NB4 (cell line): ENCODE measurements at regions not wholly inside any gene's neighbourhood (a gene's known extent, or its start where the extent isn't known, plus 50 kb on each side); places are given as distances from the start of the nearest gene placed in this dataset.
A peak's percentile ranks its signal among the peaks of the same experiment; 100 is the strongest.

ENCODE experiments used
- DNase-seq: peaks from one replicate; pipeline ENCODE4 v3.0.0; 2010; ENCODE audit warnings: low read depth
- H3K4me3 ChIP-seq: one replicate; pipeline ENCODE4 v1.5.1; 2011; ENCODE audit warnings: mild to moderate bottlenecking, low read depth, low read length, moderate library complexity
- CTCF ChIP-seq: IDR thresholded peaks from one replicate; pipeline ENCODE4 v1.5.1; 2012; ENCODE audit warnings: low read depth, low read length
- MAX ChIP-seq: IDR thresholded peaks from 2 replicates; pipeline ENCODE4 v1.6.1; 2011; ENCODE audit warnings: low read depth, low read length
- MYC ChIP-seq: IDR thresholded peaks from 2 replicates; pipeline ENCODE4 v1.6.1; 2011; ENCODE audit warnings: low read depth, low read length
- POLR2A ChIP-seq: IDR thresholded peaks from 2 replicates; pipeline ENCODE4 v1.6.1; 2011; ENCODE audit warnings: mild to moderate bottlenecking; ENCODE audit not compliant: insufficient read length; ENCODE audit errors: extremely low read depth

- peak; percentile 8 for DNase-seq
- no peak overlapping the region for H3K4me3 ChIP-seq
- TF ChIP-seq MYC (no peak), MAX (no peak), POLR2A (no peak), CTCF (no peak)
These were observed 153.3 kb upstream of the KYNU start for GRCh38 chr2:142724186-142724585.

GRCh38 chr2:142723236-142723635 is 154.2 kb upstream of the KYNU start:
- H3K4me3 ChIP-seq: no peak overlapping the region
- DNase-seq: no peak
- no peak for TF ChIP-seq MYC
- no peak for TF ChIP-seq CTCF
- TF ChIP-seq MAX: no peak
- no peak for TF ChIP-seq POLR2A

- DNase-seq: no peak
- TF ChIP-seq POLR2A: no peak
- no peak for TF ChIP-seq MAX
- no peak for TF ChIP-seq CTCF
- TF ChIP-seq MYC: no peak
- no peak overlapping the region for H3K4me3 ChIP-seq
These were observed 154.9 kb upstream of the KYNU start for GRCh38 chr2:142722569-142722968.

- no peak for DNase-seq
- TF ChIP-seq POLR2A: no peak
- no peak for TF ChIP-seq MAX
- TF ChIP-seq MYC: no peak
- no peak for TF ChIP-seq CTCF
- H3K4me3 ChIP-seq: no peak overlapping the region
These were observed 155.4 kb upstream of the KYNU start for GRCh38 chr2:142722086-142722485.

- DNase-seq: no peak
These were observed 156.4 kb upstream of the KYNU start for GRCh38 chr2:142721015-142721414.

More at GRCh38 chr2:142721015-142721414, 156.4 kb upstream of the KYNU start:
- H3K4me3 ChIP-seq: no peak overlapping the region
- TF ChIP-seq CTCF (no peak), POLR2A (no peak), MAX (no peak), MYC (no peak)
